ENCODE measurements at regions not wholly inside any gene's neighbourhood (a gene's known extent, or its start where the extent isn't known, plus 50 kb on each side); places are given as distances from the start of the nearest gene placed in this dataset.
"Not testable (repeated sequence)": the region's sequence is repeated elsewhere in the genome, so short reads cannot be mapped to it uniquely, and the experiment has no call there.

GRCh38 chr6:82111114-82111513, 136.4 kb downstream of the IBTK start:
- Histone ChIP-seq H3K9ac (ENCODE audit: low read depth, low read length) (no peak overlapping the region), H3K27ac (ENCODE audit: low read length) (no peak overlapping the region), H3K36me3 (ENCODE audit: insufficient read depth, low read length) (no peaks in the 10 kb centered on the region), H3K4me3 (ENCODE audit: low read depth in 1 of 2, low read length in 2 of 2) (no peak overlapping the region), H4K20me1 (ENCODE audit: insufficient read depth, low read length) (no peaks in the 10 kb centered on the region), H3K4me2 (ENCODE audit: insufficient read depth, low read length) (no peak overlapping the region), H3K9me3 (ENCODE audit: insufficient read depth, low read length, severe bottlenecking) (no peaks in the 10 kb centered on the region), H3K79me2 (ENCODE audit: insufficient read depth, low read length) (no peaks in the 10 kb centered on the region), H2AFZ (ENCODE audit: low read depth, low read length) (no peak overlapping the region), H3K27me3 (ENCODE audit: insufficient read depth, low read length, poor library complexity) (no peaks in the 10 kb centered on the region), H3K4me1 (ENCODE audit: insufficient read depth, low read length) (no peaks in the 10 kb centered on the region)
- ATAC-seq (ENCODE audit: insufficient read depth, low read depth) (no peak), DNase-seq (no peak)
- no peak for TF ChIP-seq CTCF (IDR thresholded peaks at IDR 0.05; ENCODE audit: borderline replicate concordance, extremely low read depth, low read length, poor library complexity, severe bottlenecking)

- not testable (repeated sequence) for H3K79me2 ChIP-seq (ENCODE audit: insufficient read depth, low read length); DNase-seq; H2AFZ ChIP-seq (ENCODE audit: low read depth, low read length); H3K27ac ChIP-seq (ENCODE audit: low read length); H3K36me3 ChIP-seq (ENCODE audit: insufficient read depth, low read length); H3K9me3 ChIP-seq (ENCODE audit: insufficient read depth, low read length, severe bottlenecking); ATAC-seq (ENCODE audit: insufficient read depth, low read depth); H4K20me1 ChIP-seq (ENCODE audit: insufficient read depth, low read length); H3K4me3 ChIP-seq (ENCODE audit: low read depth in 1 of 2, low read length in 2 of 2); H3K4me1 ChIP-seq (ENCODE audit: insufficient read depth, low read length); H3K27me3 ChIP-seq (ENCODE audit: insufficient read depth, low read length, poor library complexity); H3K9ac ChIP-seq (ENCODE audit: low read depth, low read length); H3K4me2 ChIP-seq (ENCODE audit: insufficient read depth, low read length)
Measured at GRCh38 chr6:82103171-82103570, 144.4 kb downstream of the IBTK start.

GRCh38 chr6:82101374-82102114, 146.0 kb downstream of the IBTK start:
- not testable (repeated sequence) for DNase-seq; H3K9ac ChIP-seq (ENCODE audit: low read depth, low read length); H3K4me1 ChIP-seq (ENCODE audit: insufficient read depth, low read length); H2AFZ ChIP-seq (ENCODE audit: low read depth, low read length); H3K4me3 ChIP-seq (ENCODE audit: low read depth in 1 of 2, low read length in 2 of 2); H3K79me2 ChIP-seq (ENCODE audit: insufficient read depth, low read length); H3K4me2 ChIP-seq (ENCODE audit: insufficient read depth, low read length); H3K36me3 ChIP-seq (ENCODE audit: insufficient read depth, low read length); H3K9me3 ChIP-seq (ENCODE audit: insufficient read depth, low read length, severe bottlenecking); H3K27me3 ChIP-seq (ENCODE audit: insufficient read depth, low read length, poor library complexity); H3K27ac ChIP-seq (ENCODE audit: low read length); H4K20me1 ChIP-seq (ENCODE audit: insufficient read depth, low read length); ATAC-seq (ENCODE audit: insufficient read depth, low read depth)

GRCh38 chr6:82100763-82101162, 146.8 kb downstream of the IBTK start:
- not testable (repeated sequence) for H3K4me3 ChIP-seq (ENCODE audit: low read depth in 1 of 2, low read length in 2 of 2); ATAC-seq (ENCODE audit: insufficient read depth, low read depth); H3K4me1 ChIP-seq (ENCODE audit: insufficient read depth, low read length); H3K9ac ChIP-seq (ENCODE audit: low read depth, low read length); H3K36me3 ChIP-seq (ENCODE audit: insufficient read depth, low read length); H3K4me2 ChIP-seq (ENCODE audit: insufficient read depth, low read length); H2AFZ ChIP-seq (ENCODE audit: low read depth, low read length); H3K79me2 ChIP-seq (ENCODE audit: insufficient read depth, low read length); DNase-seq; H3K27me3 ChIP-seq (ENCODE audit: insufficient read depth, low read length, poor library complexity); H3K9me3 ChIP-seq (ENCODE audit: insufficient read depth, low read length, severe bottlenecking); H4K20me1 ChIP-seq (ENCODE audit: insufficient read depth, low read length); H3K27ac ChIP-seq (ENCODE audit: low read length)

- H3K36me3 ChIP-seq (ENCODE audit: insufficient read depth, low read length): no peaks in the 10 kb centered on the region
- H3K4me2 ChIP-seq (ENCODE audit: insufficient read depth, low read length): no peak overlapping the region
- H4K20me1 ChIP-seq (ENCODE audit: insufficient read depth, low read length): no peaks in the 10 kb centered on the region
- H3K27me3 ChIP-seq (ENCODE audit: insufficient read depth, low read length, poor library complexity): no peaks in the 10 kb centered on the region
- H3K9ac ChIP-seq (ENCODE audit: low read depth, low read length): no peak overlapping the region
- H3K27ac ChIP-seq (ENCODE audit: low read length): no peak overlapping the region
- no peak overlapping the region for H3K4me3 ChIP-seq (ENCODE audit: low read depth in 1 of 2, low read length in 2 of 2)
- TF ChIP-seq CTCF (IDR thresholded peaks at IDR 0.05; ENCODE audit: borderline replicate concordance, extremely low read depth, low read length, poor library complexity, severe bottlenecking): no peak
- TF ChIP-seq EZH2 (IDR thresholded peaks at IDR 0.05; ENCODE audit: borderline replicate concordance, low read depth, low read length, severe bottlenecking): no peak
- DNase-seq (no peak), ATAC-seq (ENCODE audit: insufficient read depth, low read depth) (no peak)
- H2AFZ ChIP-seq (ENCODE audit: low read depth, low read length): no peak overlapping the region
- no peaks in the 10 kb centered on the region for H3K4me1 ChIP-seq (ENCODE audit: insufficient read depth, low read length)
- no peaks in the 10 kb centered on the region for H3K79me2 ChIP-seq (ENCODE audit: insufficient read depth, low read length)
- no peaks in the 10 kb centered on the region for H3K9me3 ChIP-seq (ENCODE audit: insufficient read depth, low read length, severe bottlenecking)
Measured at GRCh38 chr6:82097676-82098075, 149.9 kb downstream of the IBTK start.

Data from DND-41 (cell line).